ENCODE measurements at regions not wholly inside any gene's neighbourhood (a gene's known extent, or its start where the extent isn't known, plus 50 kb on each side); places are given as distances from the start of the nearest gene placed in this dataset.

GRCh38 chr5:61596265-61596664 is 264.2 kb downstream of the ZSWIM6 start:
- intact Hi-C loops (cut with DNase I), result no loop called here
- ATAC-seq, result no peak
- no peak for DNase-seq

DNA sequence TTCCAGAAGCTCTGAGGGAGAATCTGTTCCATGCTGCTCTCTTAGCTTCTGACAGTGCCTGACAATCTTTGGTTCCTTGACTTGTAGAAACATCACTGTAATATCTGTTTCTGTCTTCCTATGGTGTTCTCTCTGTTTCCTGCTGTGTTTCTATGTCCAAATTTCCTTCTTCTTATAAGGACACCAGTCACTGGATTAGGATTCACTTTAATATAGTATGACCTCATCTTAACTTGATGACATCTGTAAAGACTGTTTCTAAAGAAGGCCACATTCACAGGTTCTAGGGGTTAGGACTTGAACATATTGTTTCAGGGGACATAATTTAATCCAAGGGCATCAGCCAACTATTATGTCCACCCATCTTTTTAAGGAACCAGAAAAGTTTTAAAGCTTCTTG is 265.6 kb downstream of the ZSWIM6 start:
- no peak for ATAC-seq
- intact Hi-C loops (cut with DNase I), result no loop called here
- DNase-seq, result no peak

GRCh38 chr5:61598126-61598525 is 266.1 kb downstream of the ZSWIM6 start:
- DNase-seq (no peak), ATAC-seq (no peak)
- intact Hi-C loops (cut with DNase I), result no loop called here

DNA sequence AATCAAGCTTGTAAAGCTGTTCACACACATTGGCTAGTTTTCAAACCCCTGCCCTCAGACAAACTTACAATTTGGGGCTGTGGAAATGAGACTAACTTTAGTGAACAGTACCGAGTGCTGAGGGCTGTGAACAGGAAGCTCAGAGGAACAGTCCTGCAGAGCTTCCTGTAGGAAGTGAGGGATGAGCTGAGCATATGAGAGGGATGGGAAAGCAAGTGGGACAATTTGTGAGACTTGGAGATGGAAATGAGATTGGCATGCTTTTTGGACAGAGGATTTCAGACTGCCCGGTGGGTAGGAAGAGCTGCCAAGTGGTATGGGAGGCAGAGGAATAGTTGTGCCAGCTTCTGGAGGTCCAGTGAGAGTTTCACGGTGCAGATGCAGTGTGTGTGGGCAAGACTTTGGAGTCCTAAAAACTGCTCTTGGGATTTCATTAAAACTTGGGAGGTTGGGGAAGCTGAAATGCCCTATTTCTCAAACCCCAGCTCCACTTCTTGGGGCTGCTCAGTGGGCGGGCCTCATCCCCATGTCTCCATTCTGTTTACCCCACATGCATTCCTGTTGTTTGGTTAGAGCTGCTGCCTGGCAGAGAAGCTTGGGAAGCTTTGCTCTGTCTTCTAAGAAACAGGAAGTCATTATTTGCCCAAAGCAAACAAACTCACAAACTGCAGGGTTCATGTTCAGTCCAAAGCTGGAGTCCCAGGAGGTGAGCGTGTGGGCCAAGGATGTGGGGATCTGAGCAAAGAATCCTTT is 267.5 kb downstream of the ZSWIM6 start:
- DNase-seq (no peak), ATAC-seq (peak; percentile 42)
- intact Hi-C loops (cut with DNase I), result no loop called here

DNA sequence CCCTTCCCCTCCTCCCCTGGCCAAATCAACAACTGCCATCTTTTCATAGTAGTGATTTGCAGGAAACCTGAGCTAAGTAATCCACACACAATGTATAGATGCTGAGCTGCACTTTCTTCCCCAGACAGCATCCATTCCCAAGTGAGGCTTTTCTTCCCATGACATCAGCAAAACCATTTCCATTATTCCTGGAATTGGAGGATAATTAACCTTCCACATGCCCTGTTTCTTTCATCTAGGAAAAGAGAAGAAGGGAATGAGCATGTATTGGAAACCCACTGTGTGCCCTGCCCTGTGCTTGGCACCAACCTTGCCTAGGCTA is 268.0 kb downstream of the ZSWIM6 start:
- ATAC-seq (no peak), DNase-seq (no peak)
- intact Hi-C loops (cut with DNase I), result no loop called here

DNA sequence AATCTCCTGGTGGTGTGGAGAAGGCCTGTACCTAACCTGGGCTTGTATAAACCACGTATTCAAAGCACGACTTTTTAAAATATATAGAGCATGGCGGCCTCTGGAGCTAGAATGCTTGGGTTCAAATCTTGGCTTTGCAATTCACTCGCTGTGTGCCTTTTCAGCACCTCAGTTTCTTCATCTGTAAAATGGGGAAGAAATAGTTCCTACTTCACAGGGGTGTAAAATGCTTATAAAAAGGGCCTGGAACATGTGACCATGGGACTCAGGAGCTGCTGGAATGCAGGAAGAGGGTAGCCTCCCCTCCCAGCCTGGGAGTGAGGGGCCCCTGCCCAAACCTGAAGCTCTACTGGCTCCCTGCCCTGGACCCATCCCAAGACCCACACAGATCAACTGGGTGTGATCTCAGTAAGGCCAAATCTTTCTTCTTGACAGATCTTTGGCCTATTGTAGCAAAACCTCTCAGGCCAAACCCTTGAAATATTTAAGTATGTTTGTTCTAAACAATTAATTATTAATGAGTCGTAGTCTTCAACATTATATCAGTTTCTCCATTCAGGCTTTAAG is 269.0 kb downstream of the ZSWIM6 start:
- no peak for DNase-seq
- ATAC-seq, result peak in 1 of 2 donors; percentile 27
- intact Hi-C loops (cut with DNase I), result no loop called here

DNA sequence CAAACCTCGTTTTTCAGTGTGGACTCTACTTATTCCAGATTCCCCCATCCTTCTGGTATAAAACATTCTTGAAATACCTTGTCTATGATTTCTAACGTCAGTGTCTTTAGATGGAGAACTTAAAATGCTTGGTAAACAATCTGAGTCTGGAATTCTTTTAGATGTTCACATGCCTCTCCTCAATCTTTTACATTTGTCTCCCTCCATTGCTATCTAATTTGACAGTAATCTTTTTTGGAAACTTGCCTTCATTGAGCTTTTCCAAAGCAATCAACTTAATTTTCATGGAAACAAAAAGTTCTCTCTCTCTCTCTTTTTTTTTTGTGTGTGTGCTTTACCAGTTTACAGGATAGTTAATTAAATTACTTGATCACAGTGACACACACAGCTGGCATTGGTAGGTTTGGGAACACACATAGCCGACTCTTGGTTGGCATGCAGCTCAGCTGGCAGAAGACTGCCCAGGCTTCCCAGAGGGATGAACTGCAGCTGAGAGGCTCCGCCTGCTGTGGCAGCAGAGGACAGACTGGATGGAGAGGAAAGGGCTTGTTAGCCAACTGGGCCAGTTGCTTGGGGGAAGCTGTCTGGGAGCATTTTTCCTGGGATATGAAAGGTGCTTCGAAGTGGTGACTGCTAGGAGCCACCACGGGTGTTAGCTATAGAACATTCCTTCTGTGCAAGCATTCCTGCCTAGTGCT is 271.3 kb downstream of the ZSWIM6 start:
- ATAC-seq (peak; percentile 78 to 94), DNase-seq (peak; percentile 39)
- intact Hi-C loops (cut with DNase I), result no loop called here

- no peak for ATAC-seq
- intact Hi-C loops (cut with DNase I), result no loop called here
- DNase-seq, result no peak
Observed at GRCh38 chr5:61604076-61605025, 272.3 kb downstream of the ZSWIM6 start.

- ATAC-seq (no peak), DNase-seq (no peak)
- intact Hi-C loops (cut with DNase I), result no loop called here
Observed at GRCh38 chr5:61609840-61610677, 278.0 kb downstream of the ZSWIM6 start.

- DNase-seq (no peak), ATAC-seq (no peak)
- intact Hi-C loops (cut with DNase I), result no loop called here
Observed at GRCh38 chr5:61610678-61611024, 278.6 kb downstream of the ZSWIM6 start.

DNA sequence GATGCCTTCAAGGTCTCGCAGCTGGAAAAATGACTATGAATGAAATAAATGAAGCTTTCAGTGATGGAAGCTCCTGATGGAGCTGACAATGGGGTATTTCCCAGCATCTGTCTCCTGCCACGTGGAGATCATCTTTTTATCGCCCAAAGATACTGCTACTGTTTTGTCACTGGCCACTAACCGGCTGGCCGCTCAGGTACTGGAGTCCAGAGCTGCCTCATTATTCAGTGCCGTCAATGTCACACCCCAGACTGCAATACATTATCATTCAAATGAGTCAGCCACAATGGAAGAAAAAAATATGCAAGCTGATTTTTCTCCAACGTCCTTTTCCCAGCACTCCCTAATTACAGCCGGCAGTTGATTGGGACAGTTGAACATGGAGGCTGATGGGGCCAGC is 280.4 kb downstream of the ZSWIM6 start:
- DNase-seq, result no peak

GRCh38 chr5:61613679-61614078 is 281.6 kb downstream of the ZSWIM6 start:
- intact Hi-C loops (cut with DNase I), result no loop called here
- no peak for DNase-seq

More for the DNA sequence above, 280.4 kb downstream of the ZSWIM6 start:
- intact Hi-C loops (cut with DNase I), result no loop called here
- no peak for ATAC-seq

DNA sequence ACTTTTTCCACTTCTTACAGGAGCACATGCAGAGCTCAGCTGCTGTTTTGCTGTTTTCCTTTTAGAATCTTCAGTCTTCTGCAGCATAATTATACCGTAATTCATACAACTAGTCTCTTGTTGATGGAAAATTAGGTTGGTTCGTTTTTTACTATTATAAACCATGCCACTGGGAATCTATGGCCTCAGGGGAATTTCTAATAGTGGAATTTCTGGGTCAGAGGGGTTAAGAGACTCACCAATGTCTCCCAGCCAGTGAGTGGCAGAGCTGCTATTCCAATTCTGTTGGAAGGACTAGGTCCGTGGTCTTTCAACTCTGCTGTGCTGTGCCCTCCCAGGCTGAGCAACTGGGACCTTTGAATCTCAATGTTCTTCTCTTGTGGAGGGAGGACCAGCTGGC is 282.5 kb downstream of the ZSWIM6 start:
- no peak for ATAC-seq
- no peak for DNase-seq
- intact Hi-C loops (cut with DNase I), result no loop called here

More at GRCh38 chr5:61613679-61614078, 281.6 kb downstream of the ZSWIM6 start:
- ATAC-seq, result no peak

- intact Hi-C loops (cut with DNase I), result no loop called here
- DNase-seq, result no peak
- ATAC-seq, result no peak
Observed at GRCh38 chr5:61617039-61617438, 285.0 kb downstream of the ZSWIM6 start.

- ATAC-seq (no peak), DNase-seq (no peak)
- intact Hi-C loops (cut with DNase I), result no loop called here
Observed at GRCh38 chr5:61617995-61618525, 286.0 kb downstream of the ZSWIM6 start.

DNA sequence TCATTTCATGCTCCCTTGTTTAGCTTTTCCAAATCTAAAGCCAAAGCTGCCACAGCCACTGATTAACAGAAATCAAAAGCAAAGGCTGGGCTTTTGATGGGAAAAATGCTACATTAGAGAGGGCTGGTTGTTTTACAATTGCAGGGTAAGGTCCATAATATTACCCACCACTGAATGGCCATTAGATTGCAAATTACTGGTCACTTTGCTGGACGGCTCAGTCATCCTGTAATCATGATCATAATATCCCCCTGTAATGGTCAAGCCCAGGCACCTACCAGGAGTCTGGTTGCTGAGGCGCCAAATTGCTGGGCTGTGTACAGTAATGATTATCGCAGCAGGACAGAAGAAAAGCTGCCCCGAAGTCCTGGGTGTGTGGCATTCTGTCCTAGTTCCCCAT is 286.5 kb downstream of the ZSWIM6 start:
- ATAC-seq, result no peak
- intact Hi-C loops (cut with DNase I), result no loop called here
- DNase-seq, result no peak

DNA sequence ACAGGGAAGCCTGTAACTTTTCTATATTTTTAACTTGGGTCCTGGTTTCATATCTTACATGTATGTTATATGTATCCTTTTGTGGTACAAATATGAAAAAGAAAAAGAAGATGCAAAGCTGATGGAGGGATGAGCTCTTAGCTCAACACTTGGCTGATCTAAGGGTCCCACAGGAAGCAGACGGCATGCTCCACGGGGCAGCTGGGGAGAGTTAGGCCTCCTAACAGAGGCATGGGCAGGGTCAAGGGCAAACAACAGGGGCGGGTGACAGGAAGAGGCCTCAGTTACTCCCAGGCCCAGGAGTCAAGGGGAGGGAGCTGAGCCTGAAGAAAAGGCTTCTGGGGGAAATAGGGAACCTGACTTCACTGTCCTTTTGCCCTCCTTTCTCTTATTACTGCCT is 287.2 kb downstream of the ZSWIM6 start:
- no peak for ATAC-seq
- no peak for DNase-seq
- intact Hi-C loops (cut with DNase I), result no loop called here

- no peak for ATAC-seq
- intact Hi-C loops (cut with DNase I), result loop anchor here in 1 of 2 donors (10.0 kb wide), 2 partner anchors 285 to 455 kb away; partner anchors contain the start of genes SMIM15 and ZSWIM6
Observed at GRCh38 chr5:61619777-61620518, 287.9 kb downstream of the ZSWIM6 start.

More at GRCh38 chr5:61619777-61620518, 287.9 kb downstream of the ZSWIM6 start:
- no peak for DNase-seq

Measured in left cardiac atrium (tissue), 4 donors.